ENCODE measurements at regions not wholly inside any gene's neighbourhood (a gene's known extent, or its start where the extent isn't known, plus 50 kb on each side); places are given as distances from the start of the nearest gene placed in this dataset.

DNA sequence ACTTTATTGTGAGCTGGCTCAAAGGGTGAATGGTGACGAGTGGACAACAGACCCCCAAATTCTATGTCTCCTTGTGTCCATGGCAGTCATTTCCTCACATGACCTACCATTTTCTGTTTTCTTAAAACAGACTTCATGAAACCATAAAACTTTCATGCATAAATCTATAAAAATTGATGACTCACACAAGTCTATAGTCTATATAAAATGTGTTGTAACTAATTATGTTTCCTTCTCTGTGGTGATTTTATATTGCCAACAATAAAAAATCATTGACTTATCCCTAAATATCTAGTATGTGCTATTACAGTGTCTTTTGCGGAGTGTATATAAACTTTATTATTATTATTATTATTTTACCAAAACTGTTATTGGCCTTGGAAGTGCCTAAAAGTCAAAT is 382.4 kb downstream of the MAT2B start:
- intact Hi-C loops (cut with micrococcal nuclease; ENCODE audit: unreplicated experiment) (no loop called here), in situ Hi-C loops (cut with HindIII; ENCODE audit: extremely low pct_ligation_motif_present, low pct_unique_long_range_greater_than_20kb) (no loop called here)
- CTCF ChIA-PET (ENCODE audit: low intra/inter-chr PET ratio, low total read pairs): no interaction called here
- Histone ChIP-seq H3K4me3 (replicated peaks in 1 of 3; ENCODE audit: insufficient read depth in 1 of 3, low read depth in 2 of 3, low read length in 3 of 3) (no peak overlapping the region), H3K4me1 (ENCODE audit: insufficient read depth, low read length) (no peaks in the 10 kb centered on the region), H3K4me2 (ENCODE audit: low read depth, low read length) (no peak overlapping the region), H4K20me1 (ENCODE audit: insufficient read depth, low read length) (no peaks in the 10 kb centered on the region), H3K36me3 (replicated peaks in 1 of 2; ENCODE audit: control insufficient read depth in 1 of 2, insufficient read depth in 2 of 2, low read length in 2 of 2) (no peaks in the 10 kb centered on the region), H3K9ac (ENCODE audit: insufficient read depth, low read depth, low read length) (no peak overlapping the region), H3K9me3 (ENCODE audit: low read length) (no peaks in the 10 kb centered on the region), H3K27me3 (ENCODE audit: control insufficient read depth in 1 of 2, insufficient read depth in 2 of 2, low read length in 2 of 2) (no peaks in the 10 kb centered on the region), H2AFZ (ENCODE audit: low read length) (no peak overlapping the region), H3K27ac (ENCODE audit: extremely low read length, insufficient read depth, low read length) (no peak overlapping the region), H3K79me2 (ENCODE audit: insufficient read depth, low read length) (no peaks in the 10 kb centered on the region)
- ATAC-seq (no peak), DNase-seq (ENCODE audit: low spot score) (no peak), FAIRE-seq (no peak)
- no TSS peak for BruUV-seq (replicated peaks)
- 12% methylated on average over 2 of the region's 2 CpGs for WGBS (ENCODE audit: low lambda C conversion rate)
- TF ChIP-seq, protein P1, sequence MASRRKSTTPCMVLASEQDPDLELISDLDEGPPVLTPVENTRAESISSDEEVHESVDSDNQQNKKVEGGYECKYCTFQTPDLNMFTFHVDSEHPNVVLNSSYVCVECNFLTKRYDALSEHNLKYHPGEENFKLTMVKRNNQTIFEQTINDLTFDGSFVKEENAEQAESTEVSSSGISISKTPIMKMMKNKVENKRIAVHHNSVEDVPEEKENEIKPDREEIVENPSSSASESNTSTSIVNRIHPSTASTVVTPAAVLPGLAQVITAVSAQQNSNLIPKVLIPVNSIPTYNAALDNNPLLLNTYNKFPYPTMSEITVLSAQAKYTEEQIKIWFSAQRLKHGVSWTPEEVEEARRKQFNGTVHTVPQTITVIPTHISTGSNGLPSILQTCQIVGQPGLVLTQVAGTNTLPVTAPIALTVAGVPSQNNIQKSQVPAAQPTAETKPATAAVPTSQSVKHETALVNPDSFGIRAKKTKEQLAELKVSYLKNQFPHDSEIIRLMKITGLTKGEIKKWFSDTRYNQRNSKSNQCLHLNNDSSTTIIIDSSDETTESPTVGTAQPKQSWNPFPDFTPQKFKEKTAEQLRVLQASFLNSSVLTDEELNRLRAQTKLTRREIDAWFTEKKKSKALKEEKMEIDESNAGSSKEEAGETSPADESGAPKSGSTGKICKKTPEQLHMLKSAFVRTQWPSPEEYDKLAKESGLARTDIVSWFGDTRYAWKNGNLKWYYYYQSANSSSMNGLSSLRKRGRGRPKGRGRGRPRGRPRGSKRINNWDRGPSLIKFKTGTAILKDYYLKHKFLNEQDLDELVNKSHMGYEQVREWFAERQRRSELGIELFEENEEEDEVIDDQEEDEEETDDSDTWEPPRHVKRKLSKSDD (CRISPR knock-in tag; IDR thresholded peaks at IDR 0.05; ENCODE audit: low read depth): no peak
- TF ChIP-seq CREM (IDR thresholded peaks at IDR 0.05): no peak
- no peak for TF ChIP-seq CREM (CRISPR knock-in tag; IDR thresholded peaks at IDR 0.05)
- no peak for TF ChIP-seq CSRNP2 (CRISPR knock-in tag; conservative IDR thresholded peaks at IDR 0.05; ENCODE audit: low read depth)
- no peak for TF ChIP-seq ZNF556 (CRISPR knock-in tag; IDR thresholded peaks at IDR 0.05; ENCODE audit: borderline replicate concordance)
- TF ChIP-seq HOXA9 (CRISPR knock-in tag; IDR thresholded peaks at IDR 0.05; ENCODE audit: borderline replicate concordance): no peak
- TF ChIP-seq MEIS2 (CRISPR knock-in tag; IDR thresholded peaks at IDR 0.05): no peak
- no peak for TF ChIP-seq ZNF563 (CRISPR knock-in tag; IDR thresholded peaks at IDR 0.05)
- no peak for TF ChIP-seq ZC3H13 (CRISPR knock-in tag; IDR thresholded peaks at IDR 0.05)
- no peak for TF ChIP-seq MTA3 (CRISPR knock-in tag; IDR thresholded peaks at IDR 0.05)
- POLR2A ChIA-PET: no interaction called here
